ENCODE measurements at regions not wholly inside any gene's neighbourhood (a gene's known extent, or its start where the extent isn't known, plus 50 kb on each side); places are given as distances from the start of the nearest gene placed in this dataset.

- TF ChIP-seq ZFP3 (CRISPR knock-in tag; IDR thresholded peaks at IDR 0.05): no peak
- TF ChIP-seq ESRRG (CRISPR knock-in tag; IDR thresholded peaks at IDR 0.05): no peak
- TF ChIP-seq TCF4 (CRISPR knock-in tag; IDR thresholded peaks at IDR 0.05; ENCODE audit: borderline replicate concordance): no peak
- no peak for TF ChIP-seq ZNF565 (CRISPR knock-in tag; conservative IDR thresholded peaks at IDR 0.05; ENCODE audit: low read depth)
- no peak for TF ChIP-seq SNAI2 (CRISPR knock-in tag; IDR thresholded peaks at IDR 0.05)
- TF ChIP-seq, protein P1, sequence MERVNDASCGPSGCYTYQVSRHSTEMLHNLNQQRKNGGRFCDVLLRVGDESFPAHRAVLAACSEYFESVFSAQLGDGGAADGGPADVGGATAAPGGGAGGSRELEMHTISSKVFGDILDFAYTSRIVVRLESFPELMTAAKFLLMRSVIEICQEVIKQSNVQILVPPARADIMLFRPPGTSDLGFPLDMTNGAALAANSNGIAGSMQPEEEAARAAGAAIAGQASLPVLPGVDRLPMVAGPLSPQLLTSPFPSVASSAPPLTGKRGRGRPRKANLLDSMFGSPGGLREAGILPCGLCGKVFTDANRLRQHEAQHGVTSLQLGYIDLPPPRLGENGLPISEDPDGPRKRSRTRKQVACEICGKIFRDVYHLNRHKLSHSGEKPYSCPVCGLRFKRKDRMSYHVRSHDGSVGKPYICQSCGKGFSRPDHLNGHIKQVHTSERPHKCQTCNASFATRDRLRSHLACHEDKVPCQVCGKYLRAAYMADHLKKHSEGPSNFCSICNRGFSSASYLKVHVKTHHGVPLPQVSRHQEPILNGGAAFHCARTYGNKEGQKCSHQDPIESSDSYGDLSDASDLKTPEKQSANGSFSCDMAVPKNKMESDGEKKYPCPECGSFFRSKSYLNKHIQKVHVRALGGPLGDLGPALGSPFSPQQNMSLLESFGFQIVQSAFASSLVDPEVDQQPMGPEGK (CRISPR knock-in tag; IDR thresholded peaks at IDR 0.05; ENCODE audit: borderline replicate concordance): no peak
- no peak for TF ChIP-seq ARNTL (CRISPR knock-in tag; IDR thresholded peaks at IDR 0.05; ENCODE audit: borderline replicate concordance, low read depth)
- no peak for TF ChIP-seq CSDC2 (CRISPR knock-in tag; IDR thresholded peaks at IDR 0.05)
- TF ChIP-seq OSR1 (CRISPR knock-in tag; IDR thresholded peaks at IDR 0.05): no peak
- TF ChIP-seq ISL1 (CRISPR knock-in tag; IDR thresholded peaks at IDR 0.05): peak; percentile 59; the same call in 1 of the 2 replicates
- TF ChIP-seq GLIS3 (CRISPR knock-in tag; IDR thresholded peaks at IDR 0.05): no peak
- no peak for TF ChIP-seq ZNF70 (CRISPR knock-in tag; IDR thresholded peaks at IDR 0.05)
Measured at GRCh38 chr13:50352720-50353480, 337.7 kb downstream of the KCNRG start.

Measured in SK-N-SH treated with all-trans-retinoic acid at 6 μM for 48 hours (cell line).